Heart left ventricle (tissue), 16 donors: ENCODE measurements at regions not wholly inside any gene's neighbourhood (a gene's known extent, or its start where the extent isn't known, plus 50 kb on each side); places are given as distances from the start of the nearest gene placed in this dataset.

ENCODE experiments used
- ATAC-seq, 4 donors: fragments of 200-7000 bp; cut with Tn5 transposase; one replicate each; pipeline ENCODE4 v1.9.1; 2020 to 2022; ENCODE audit warnings: moderate library complexity in 4 of 4, mild to moderate bottlenecking in 3 of 4, moderate number of reproducible peaks in 1 of 4
- DNase-seq, 5 donors: peaks; one replicate each; pipeline ENCODE4 v3.0.0-alpha.2; 2020
- H3K27ac ChIP-seq, 12 donors: fragments of 200-600 bp; sonication (generic) in 4 of 12; one replicate each; pipeline versions ENCODE4 v1.5.0 to v1.8.0; 2016 to 2022; ENCODE audit warnings: mild to moderate bottlenecking in 2 of 12
- H3K27me3 ChIP-seq, 9 donors: fragments of 200-600 bp; sonication (generic) in 2 of 9; one replicate each; pipeline versions ENCODE4 v1.5.1 to v1.8.0; 2016 to 2022; ENCODE audit warnings: mild to moderate bottlenecking in 3 of 9
- H3K36me3 ChIP-seq, 9 donors: fragments of 200-600 bp; sonication (generic) in 2 of 9; one replicate each; pipeline versions ENCODE4 v1.5.0 to v1.8.0; 2018 to 2022; ENCODE audit warnings: mild to moderate bottlenecking in 2 of 9
- H3K4me1 ChIP-seq, 12 donors: fragments of 200-600 bp; sonication (generic) in 4 of 12; one replicate each; pipeline versions ENCODE4 v1.5.0 to v1.8.0; 2016 to 2022; ENCODE audit warnings: mild to moderate bottlenecking in 3 of 12
- H3K4me3 ChIP-seq, 12 donors: fragments of 200-600 bp; sonication (generic) in 4 of 12; one replicate each; pipeline versions ENCODE4 v1.5.0 to v1.8.0; 2017 to 2022; ENCODE audit warnings: mild to moderate bottlenecking in 9 of 12, moderate library complexity in 4 of 12
- H3K9me3 ChIP-seq, 12 donors: fragments of 200-600 bp; sonication (generic) in 4 of 12; one replicate each; pipeline versions ENCODE4 v1.5.0 to v1.8.0; 2016 to 2022; ENCODE audit warnings: mild to moderate bottlenecking in 1 of 12
- CTCF ChIP-seq, 12 donors: fragments of 200-600 bp; sonication (generic) in 4 of 12; IDR thresholded peaks; one replicate each; pipeline versions ENCODE4 v1.5.0 to v1.8.0; 2018 to 2022; ENCODE audit warnings: antibody characterized with exemption in 12 of 12, mild to moderate bottlenecking in 5 of 12
- POLR2A ChIP-seq, 2 donors: fragments of 450-650 bp; IDR thresholded peaks; one replicate each; pipeline ENCODE4 v1.6.1; 2017; ENCODE audit warnings: antibody characterized with exemption in 2 of 2, mild to moderate bottlenecking in 2 of 2, moderate library complexity in 2 of 2
- WGBS, 4 donors: extraction: QIAGEN DNeasy Blood & Tissue Kit in 2 of 4; methylation state at CpG; one replicate each; pipeline versions ENCODE4 v1.1.5 to v1.1.7; 2013 to 2018; 5-methylcytosine and 5-hydroxymethylcytosine counted together
- intact Hi-C, 10 donors: fragments of 100-400 bp; cut with DNase I; formaldehyde crosslinking; loops; one replicate each; pipeline versions ENCODE4 v1.11.1 to v1.14.2; 2022
- donor health status: ischemic (EF 13 %, LVEDD 7.1; RV severe dilation, severe dysfunction).
- donor health status: healthy with polysubstance abuse.
- donor health status: DM: no; HTN: yes; CAD: no.
- donor health status: DM: no; HTN: no; CAD: no.
- donor health status: ischemic (EF 25% LVEDD 6.9; RV normal size, moderate dysfunction).
- donor health status: ischemic (EF 25% LVEDD 5.7; RV mildly dilated, moderate dysfunction).
- donor health status: healthy.
- donor health status: DM: yes; HTN: yes; CAD: no.
- donor health status: ischemic (EF 35%, LVEDD 5.7; RV mildly dilated, moderate dysfunction).
- donor health status: nonischemic (EF 11% LVEDD 7.7; RV severe dilation, severe dysfunction).
- donor health status: DM: yes; HTN: yes; CAD: no.
- donor health status: PGD.
- donor health status: ischemic (EF 29% LVEDD 5.4; RV normal size, mild dysfunction).
- donor health status: nonischemic (EF 23%, LVEDD 6.1; RV moderate dilation, normal function).

- H3K4me3 ChIP-seq: no peak overlapping the region
These were observed 247.6 kb downstream of the RPRM start for GRCh38 chr2:153230977-153231376.

GRCh38 chr2:153228904-153229303, 249.7 kb downstream of the RPRM start:
- Histone ChIP-seq H3K4me3 (no peak overlapping the region), H3K27me3 (no peaks in the 10 kb centered on the region), H3K9me3 (peaks cover 0 to 16% (median 5%) of the 10 kb centered on the region in 12 donors), H3K4me1 (no peaks in the 10 kb centered on the region), H3K27ac (no peak overlapping the region), H3K36me3 (no peaks in the 10 kb centered on the region)
- ATAC-seq (no peak), DNase-seq (no peak)
- TF ChIP-seq POLR2A (IDR thresholded peaks at IDR 0.05) (no peak), CTCF (IDR thresholded peaks at IDR 0.05) (no peak)
- intact Hi-C loops: no loop called here

More at GRCh38 chr2:153230977-153231376, 247.6 kb downstream of the RPRM start:
- H3K27me3 ChIP-seq: no peaks in the 10 kb centered on the region
- WGBS, 4 donors: 51 to 63% (median 57%) methylated on average over 5 of the region's 5 CpGs
- peaks cover 0 to 5% (median 0%) of the 10 kb centered on the region in 12 donors for H3K9me3 ChIP-seq
- H3K27ac ChIP-seq: no peak overlapping the region
- DNase-seq: no peak
- no peak for ATAC-seq
- H3K36me3 ChIP-seq: no peaks in the 10 kb centered on the region
- no peak for TF ChIP-seq CTCF (IDR thresholded peaks at IDR 0.05)
- TF ChIP-seq POLR2A (IDR thresholded peaks at IDR 0.05): no peak
- intact Hi-C loops: no loop called here
- no peaks in the 10 kb centered on the region for H3K4me1 ChIP-seq

DNA sequence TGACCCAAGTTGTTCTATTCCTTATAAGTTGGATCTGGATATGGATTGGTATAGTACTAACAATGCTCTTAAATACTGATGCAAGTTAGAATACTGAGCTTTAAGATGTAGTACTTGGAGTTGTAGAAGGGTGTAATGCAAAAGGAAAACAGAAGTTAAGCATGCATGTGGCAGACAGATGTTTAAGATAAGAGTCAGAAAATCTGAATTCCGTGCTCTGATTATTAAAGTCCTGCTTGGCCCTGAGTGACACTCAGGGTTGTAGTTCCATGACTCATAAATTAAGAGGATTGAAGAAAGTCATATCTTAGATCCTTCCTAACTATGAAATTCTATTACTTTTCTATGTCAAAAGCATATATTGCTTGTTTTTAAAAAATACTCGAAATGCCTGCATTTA, 250.6 kb downstream of the RPRM start:
- 45 to 59% (median 52%) methylated on average over 2 of the region's 2 CpGs for WGBS, 4 donors
- DNase-seq: no peak
- H3K4me1 ChIP-seq: no peaks in the 10 kb centered on the region
- no peak overlapping the region for H3K4me3 ChIP-seq
- ATAC-seq: no peak
- intact Hi-C loops: no loop called here
- no peaks in the 10 kb centered on the region for H3K36me3 ChIP-seq
- TF ChIP-seq CTCF (IDR thresholded peaks at IDR 0.05): no peak
- no peak for TF ChIP-seq POLR2A (IDR thresholded peaks at IDR 0.05)
- no peak overlapping the region for H3K27ac ChIP-seq
- H3K9me3 ChIP-seq: peaks cover 0 to 16% (median 5%) of the 10 kb centered on the region in 12 donors
- no peaks in the 10 kb centered on the region for H3K27me3 ChIP-seq

GRCh38 chr2:153222231-153223165, 256.1 kb downstream of the RPRM start:
- no peak for TF ChIP-seq POLR2A (IDR thresholded peaks at IDR 0.05)
- TF ChIP-seq CTCF (IDR thresholded peaks at IDR 0.05): no peak
- ATAC-seq: no peak
- Histone ChIP-seq H3K4me3 (no peak overlapping the region), H3K4me1 (no peaks in the 10 kb centered on the region), H3K9me3 (peaks cover 0 to 16% (median 5%) of the 10 kb centered on the region in 12 donors), H3K36me3 (no peaks in the 10 kb centered on the region), H3K27ac (no peak overlapping the region), H3K27me3 (no peaks in the 10 kb centered on the region)
- no peak for DNase-seq
- intact Hi-C loops: no loop called here
- 91 to 94% (median 91%) methylated on average over 19 to 27 of the region's 27 CpGs for WGBS, 4 donors
